ENCODE measurements at regions not wholly inside any gene's neighbourhood (a gene's known extent, or its start where the extent isn't known, plus 50 kb on each side); places are given as distances from the start of the nearest gene placed in this dataset.

- TF ChIP-seq CTCF (IDR thresholded peaks at IDR 0.05) = no peak
- TF ChIP-seq POLR2A (IDR thresholded peaks at IDR 0.05) = no peak
Measured at GRCh38 chr12:61536525-61536924, 723.7 kb upstream of the USP15 start.
